ELF-1 (cell line): ENCODE measurements at regions not wholly inside any gene's neighbourhood (a gene's known extent, or its start where the extent isn't known, plus 50 kb on each side); places are given as distances from the start of the nearest gene placed in this dataset.

Experiments
- DNase-seq: peaks from one replicate; pipeline ENCODE4 v3.0.0-alpha.2; 2016; ENCODE audit warnings: low read depth, low spot score

DNA sequence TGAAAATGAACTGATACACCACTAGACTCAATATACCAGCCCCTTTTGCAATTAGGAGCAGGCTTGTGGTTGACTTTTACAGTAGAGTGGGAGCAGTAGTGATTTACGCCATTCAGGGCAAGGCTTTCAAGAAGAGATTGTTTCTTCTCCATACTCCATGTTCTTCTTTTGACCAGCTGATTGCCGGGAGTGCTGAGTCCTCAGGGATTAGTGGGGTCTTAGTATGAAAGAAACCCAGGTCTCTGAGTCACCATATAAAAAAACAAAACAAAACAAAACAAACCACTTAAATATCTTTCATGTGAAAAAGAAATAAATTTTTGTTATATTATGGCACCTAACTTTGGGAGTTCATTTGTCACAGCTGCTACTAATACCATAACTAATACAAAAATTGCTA lies 465.6 kb upstream of the TRIB2 start:
- DNase-seq = no peak

DNA sequence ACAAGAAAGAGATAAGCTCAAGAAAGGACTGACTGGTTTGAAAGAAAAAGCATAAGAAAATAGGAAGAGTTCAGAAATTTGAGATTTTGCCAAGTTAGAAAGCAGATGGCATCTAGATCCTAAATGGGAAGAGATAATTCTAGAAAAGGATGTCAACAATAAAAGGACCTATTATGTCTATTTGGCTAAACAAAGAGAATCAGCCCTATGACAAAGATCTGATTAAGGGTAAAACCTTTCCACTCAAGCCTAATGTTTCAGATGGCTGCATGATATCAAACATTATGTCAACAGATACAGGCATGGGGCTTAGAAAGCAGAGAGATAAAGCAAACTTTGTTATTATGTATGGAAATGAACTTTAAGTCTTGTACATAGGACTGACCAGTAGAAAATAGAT lies 465.0 kb upstream of the TRIB2 start:
- no peak for DNase-seq

DNA sequence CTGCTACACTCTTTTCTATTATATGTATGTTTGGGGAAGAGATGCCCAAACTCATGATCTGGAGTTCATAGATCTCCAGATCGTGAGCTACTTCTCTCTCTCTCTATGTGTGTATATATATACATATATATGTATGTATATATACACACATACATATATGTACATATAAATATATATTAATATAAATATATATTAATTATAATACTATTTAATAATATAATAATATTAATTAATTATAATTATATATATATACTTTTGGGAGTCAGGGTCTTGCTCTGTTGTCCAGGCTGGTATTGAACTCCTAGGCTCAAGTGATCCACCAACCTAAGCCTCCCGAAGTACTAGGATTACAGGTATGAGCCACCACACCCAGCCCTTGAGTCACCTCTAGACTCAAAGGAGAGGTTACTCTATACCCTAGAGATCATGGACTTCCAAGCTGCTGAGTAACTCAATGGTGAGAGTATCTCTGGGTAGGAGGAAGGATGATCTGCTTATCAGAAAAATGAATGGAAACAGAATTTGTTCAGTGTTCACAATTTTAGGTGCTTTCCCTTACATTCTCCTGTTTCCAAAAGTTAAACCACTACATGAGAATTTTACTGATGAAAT lies 463.5 kb upstream of the TRIB2 start:
- DNase-seq = no peak

- DNase-seq = no peak
These were observed 462.4 kb upstream of the TRIB2 start for GRCh38 chr2:12254280-12254860.

- no peak for DNase-seq
These were observed 460.5 kb upstream of the TRIB2 start for GRCh38 chr2:12256206-12256605.

GRCh38 chr2:12257476-12257875 lies 459.3 kb upstream of the TRIB2 start:
- no peak for DNase-seq

DNA sequence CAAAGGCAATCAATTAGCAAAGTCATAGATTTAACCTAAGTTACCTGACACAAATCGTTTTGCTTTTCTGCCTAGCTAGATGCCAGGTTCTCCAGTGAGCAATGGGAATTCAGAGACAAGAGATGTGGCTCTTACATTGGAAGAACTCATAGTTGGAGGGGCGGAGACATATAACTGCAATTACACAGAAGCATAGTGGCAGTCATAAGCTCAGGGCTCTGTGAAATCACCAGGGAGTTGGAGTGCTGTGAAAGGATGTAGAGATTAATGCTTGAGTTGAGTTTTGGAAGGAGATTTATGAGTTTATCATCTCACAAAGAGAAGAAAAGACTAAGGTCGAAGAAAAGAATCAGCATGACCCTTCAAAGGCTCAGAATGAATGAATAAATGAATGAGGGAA lies 457.2 kb upstream of the TRIB2 start:
- no peak for DNase-seq

- peak; percentile 27 for DNase-seq
These were observed 454.6 kb upstream of the TRIB2 start for GRCh38 chr2:12261986-12262680.

DNA sequence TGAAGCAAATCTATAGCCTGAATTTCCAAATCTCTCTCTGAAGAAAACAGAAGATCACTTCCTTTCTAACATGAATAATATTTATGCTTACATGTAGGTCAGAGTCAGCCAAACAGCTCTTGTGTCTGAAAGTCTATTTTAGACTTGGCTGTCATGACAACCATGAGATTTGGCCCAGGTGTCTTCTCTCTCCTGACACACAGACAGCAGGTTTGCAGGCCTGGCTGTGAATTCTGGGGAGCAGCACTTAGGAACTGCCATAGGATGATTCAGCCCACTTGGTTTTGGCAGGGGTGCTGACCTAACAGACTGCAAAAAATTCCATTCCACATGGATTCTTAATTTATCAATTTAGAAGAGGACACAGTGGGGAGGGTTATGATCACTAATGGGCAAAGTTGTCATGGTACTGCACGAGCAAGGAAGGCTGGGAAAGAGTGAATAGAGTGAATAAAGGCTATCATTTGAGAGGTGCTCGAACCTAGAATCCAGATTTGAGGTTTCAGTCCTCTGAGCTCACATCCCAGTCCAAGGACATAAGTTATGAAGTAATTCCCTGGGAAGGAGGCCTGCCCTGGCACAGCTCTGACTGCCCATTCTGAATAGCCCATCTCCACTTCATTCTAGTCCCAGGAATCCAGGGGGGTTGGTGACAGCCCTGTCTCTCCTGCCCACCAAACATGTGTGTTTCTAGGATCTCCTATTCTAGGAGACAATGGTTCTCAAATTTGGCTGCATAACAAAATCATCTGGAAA lies 453.9 kb upstream of the TRIB2 start:
- no peak for DNase-seq

DNA sequence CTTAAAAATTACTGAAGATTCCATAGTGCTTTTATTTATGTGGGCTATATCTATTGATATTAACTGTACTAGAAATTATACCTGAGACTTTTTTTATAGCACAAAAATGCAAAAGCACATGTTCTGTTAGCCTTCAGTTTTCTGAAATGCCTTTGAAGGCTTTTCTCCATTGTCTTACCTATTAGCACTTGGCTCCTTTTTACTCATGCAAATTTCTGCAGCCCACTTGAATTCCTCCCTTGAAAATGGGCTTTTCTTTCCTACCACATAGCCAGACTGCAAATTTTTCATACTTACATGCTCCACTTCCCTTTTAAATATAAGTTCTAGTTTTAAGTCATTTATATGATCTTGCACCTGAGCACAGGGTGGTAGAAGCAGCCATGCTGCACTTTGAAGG lies 453.0 kb upstream of the TRIB2 start:
- DNase-seq = no peak

DNA sequence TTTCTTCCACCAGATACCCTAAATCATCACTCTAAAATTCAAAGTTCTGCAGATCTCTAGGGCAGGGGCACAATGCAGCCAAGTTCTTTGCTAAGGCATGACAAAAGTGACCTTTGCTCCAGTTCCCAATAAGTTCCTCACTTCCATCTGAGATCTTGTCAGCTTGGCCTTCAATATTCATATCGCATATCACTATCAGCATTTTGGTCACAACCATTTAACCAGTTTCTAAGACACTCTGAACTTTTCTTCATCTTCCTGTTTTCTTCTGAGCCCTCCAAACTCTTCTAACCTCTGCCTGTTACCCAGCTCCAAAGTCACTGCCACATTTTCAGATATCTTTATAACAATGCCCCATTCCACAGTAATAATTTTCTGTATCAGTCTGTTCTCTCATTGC lies 452.6 kb upstream of the TRIB2 start:
- no peak for DNase-seq

- DNase-seq = no peak
These were observed 451.1 kb upstream of the TRIB2 start for GRCh38 chr2:12265646-12266045.

DNA sequence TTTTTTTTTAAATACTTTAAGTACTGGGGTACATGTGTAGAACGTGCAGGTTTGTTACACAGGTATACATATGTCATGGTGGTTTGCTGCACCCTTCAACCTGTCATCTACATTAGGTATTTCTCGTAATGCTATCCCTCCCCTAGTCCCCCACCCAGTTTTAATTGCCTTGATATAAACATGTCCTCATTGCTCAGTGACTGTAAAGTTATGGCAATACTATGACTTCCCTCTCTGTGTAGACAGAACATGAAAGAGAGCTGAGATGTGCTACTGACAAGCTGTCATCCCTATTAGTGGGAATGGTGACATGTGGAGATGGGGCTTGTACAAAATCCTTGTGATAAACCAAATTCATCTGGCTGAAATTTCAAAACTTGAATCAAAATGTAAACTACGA lies 449.7 kb upstream of the TRIB2 start:
- no peak for DNase-seq

DNA sequence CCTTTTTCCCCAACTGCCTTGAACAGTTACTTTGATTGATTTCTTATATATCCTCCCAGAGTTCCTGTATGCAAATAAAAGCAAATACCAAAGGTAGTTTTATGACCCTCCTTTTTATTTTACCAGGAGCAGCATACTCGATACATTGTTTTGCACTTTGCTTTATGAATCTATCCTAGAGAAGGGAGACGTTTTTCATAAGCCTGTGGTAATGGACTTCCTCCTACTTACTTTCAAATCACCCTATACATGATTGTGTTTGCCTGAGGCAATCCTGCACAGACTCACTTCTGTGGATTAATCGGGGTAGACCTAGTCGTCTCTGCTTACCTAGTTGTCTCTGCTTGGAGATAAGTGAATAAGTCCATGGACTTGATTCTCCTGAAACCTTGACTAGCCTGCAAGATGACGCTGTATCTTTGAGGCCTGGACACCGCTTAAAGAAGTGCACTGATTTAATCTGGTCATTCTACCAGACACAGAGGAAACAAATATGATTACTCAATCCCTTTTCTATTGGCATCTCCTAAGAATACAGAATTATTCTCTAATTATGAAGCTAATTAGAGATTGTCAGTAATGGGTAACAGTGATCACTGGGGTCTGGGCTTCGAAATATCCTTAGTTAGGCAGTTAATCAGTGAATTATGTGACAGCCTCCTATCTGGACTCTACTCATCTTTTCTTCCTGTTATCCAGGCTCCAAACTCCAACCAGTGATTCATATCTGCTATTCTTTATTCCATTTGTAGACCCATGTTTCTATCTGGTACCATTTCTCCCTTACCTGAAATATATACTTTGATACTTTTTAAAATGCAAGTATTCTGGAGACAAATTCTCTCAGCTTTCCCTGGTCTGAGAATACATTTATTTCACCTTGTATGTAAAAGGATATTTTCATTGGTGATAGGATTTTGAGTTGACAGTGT lies 447.4 kb upstream of the TRIB2 start:
- DNase-seq = no peak

- no peak for DNase-seq
These were observed 445.7 kb upstream of the TRIB2 start for GRCh38 chr2:12270876-12271588.

- no peak for DNase-seq
These were observed 445.1 kb upstream of the TRIB2 start for GRCh38 chr2:12271589-12271984.

DNA sequence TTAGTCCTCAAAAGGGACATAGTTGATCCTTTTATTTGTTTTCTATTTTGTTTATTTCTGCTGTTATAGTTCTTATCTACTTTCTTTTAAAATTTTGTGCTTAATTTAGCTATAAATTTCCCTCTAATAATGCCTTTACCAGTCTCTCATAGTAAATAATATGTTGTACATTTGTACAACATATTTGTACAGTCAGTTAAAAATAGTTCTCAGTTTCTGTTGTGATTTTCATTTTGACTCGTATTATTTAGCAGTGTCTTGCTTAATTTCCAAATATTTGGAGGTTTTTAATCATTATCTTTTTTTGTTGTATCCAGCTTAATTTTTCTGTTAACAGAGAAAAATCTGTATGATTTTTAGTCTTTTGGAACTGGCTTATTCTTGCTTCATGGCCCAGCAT lies 443.6 kb upstream of the TRIB2 start:
- DNase-seq = no peak

- DNase-seq = no peak
These were observed 442.1 kb upstream of the TRIB2 start for GRCh38 chr2:12274591-12274990.

DNA sequence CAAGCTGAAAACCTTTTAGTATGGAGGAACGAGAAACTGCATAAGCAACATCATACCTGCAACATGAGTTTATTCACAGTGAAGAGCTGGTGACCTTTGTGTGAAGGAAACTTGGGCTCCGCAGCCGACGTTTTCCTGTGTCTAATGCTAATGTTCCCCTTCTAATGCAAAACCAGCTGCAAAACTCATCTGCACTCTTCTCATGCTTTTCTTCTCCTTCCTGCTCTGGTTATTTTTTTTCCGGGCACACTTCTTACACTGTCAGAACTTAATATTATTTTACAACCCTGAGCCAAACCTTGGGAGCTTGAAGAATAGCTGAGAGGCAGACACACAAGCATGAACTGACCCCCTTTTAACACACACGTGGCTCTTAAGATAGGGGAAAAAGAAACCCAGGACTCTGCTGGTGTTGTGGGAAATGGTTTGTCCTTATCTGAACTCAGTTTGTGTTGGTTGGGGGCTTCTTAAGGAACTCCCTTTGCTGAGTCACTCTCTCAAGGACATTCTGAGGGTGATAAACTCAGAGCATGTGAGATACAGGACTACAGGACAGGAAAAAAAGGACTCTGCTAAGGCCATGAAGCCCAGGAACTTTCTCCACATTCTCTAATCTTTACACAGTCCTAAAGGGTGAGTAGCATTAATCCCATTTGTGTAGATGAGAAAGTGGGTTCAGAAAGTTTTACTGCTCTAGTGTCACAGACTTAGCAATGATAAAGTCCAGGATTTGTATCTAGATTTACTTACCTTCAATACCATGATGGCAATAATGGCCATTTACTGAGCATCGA lies 439.3 kb upstream of the TRIB2 start:
- peak; percentile 55 for DNase-seq

- DNase-seq = no peak
These were observed 438.5 kb upstream of the TRIB2 start for GRCh38 chr2:12278217-12278750.
